GM12892 (cell line): ENCODE measurements at regions not wholly inside any gene's neighbourhood (a gene's known extent, or its start where the extent isn't known, plus 50 kb on each side); places are given as distances from the start of the nearest gene placed in this dataset.

ENCODE experiments used
- POLR2A ChIP-seq: IDR thresholded peaks from 2 replicates; pipeline ENCODE4 v1.6.1; 2011; ENCODE audit warnings: low read depth, low read length, control low read depth
- POLR2AphosphoS5 ChIP-seq: IDR thresholded peaks from 2 replicates; pipeline ENCODE4 v1.6.1; 2011; ENCODE audit warnings: low read depth, low read length, control low read depth
- TAF1 ChIP-seq: IDR thresholded peaks from 2 replicates; pipeline ENCODE4 v1.6.1; 2011; ENCODE audit warnings: low read depth, mild to moderate bottlenecking, control low read depth, low read length, borderline replicate concordance

DNA sequence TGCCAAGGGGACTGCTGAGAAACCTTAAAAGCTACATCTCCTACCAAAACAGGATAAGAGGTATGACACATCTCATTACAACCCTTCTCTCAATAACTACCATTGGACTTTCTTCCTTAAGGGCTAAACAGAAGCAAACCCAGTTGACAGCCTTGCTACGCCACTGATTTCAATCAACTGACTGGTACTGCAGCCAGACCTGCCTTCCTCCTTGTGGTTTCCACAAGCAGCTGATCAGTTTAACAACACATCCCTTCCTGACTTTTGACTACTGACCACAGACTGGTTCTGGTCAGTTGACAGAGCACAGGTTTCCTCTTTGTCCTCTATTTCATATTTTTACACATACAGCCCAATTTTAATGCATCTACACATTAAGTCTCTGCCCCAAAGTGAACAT, 108.8 kb downstream of the ADAMTS1 start:
- TF ChIP-seq TAF1 (no peak), POLR2A (no peak), POLR2AphosphoS5 (no peak)
